ELR (cell line): ENCODE measurements at regions not wholly inside any gene's neighbourhood (a gene's known extent, or its start where the extent isn't known, plus 50 kb on each side); places are given as distances from the start of the nearest gene placed in this dataset.
"Not testable (repeated sequence)": the region's sequence is repeated elsewhere in the genome, so short reads cannot be mapped to it uniquely, and the experiment has no call there.

Experiments used
- DNase-seq: peaks from one replicate; pipeline ENCODE4 v3.0.0-alpha.2; 2015; ENCODE audit warnings: low read depth

DNA sequence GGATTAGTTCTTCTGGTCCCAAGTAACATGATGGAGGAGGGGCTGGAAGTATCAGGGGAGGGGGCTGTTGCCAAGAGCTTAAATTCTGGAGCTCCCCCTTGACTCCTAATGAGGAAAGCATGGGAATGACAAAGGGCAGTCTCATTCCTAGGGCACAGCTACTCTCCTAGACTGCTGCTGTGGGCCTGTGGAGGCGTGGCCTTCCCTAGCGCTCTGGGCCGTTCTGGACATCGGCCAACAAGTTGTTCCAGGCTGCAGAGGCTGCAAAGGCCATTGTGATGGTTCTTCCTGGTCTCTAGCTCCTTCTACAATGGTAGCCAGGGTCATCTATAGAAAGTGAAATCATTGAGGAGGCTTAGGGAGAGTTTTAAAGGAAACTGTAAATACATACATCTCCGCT, 916.6 kb downstream of the DIAPH3 start:
- DNase-seq, result no peak

DNA sequence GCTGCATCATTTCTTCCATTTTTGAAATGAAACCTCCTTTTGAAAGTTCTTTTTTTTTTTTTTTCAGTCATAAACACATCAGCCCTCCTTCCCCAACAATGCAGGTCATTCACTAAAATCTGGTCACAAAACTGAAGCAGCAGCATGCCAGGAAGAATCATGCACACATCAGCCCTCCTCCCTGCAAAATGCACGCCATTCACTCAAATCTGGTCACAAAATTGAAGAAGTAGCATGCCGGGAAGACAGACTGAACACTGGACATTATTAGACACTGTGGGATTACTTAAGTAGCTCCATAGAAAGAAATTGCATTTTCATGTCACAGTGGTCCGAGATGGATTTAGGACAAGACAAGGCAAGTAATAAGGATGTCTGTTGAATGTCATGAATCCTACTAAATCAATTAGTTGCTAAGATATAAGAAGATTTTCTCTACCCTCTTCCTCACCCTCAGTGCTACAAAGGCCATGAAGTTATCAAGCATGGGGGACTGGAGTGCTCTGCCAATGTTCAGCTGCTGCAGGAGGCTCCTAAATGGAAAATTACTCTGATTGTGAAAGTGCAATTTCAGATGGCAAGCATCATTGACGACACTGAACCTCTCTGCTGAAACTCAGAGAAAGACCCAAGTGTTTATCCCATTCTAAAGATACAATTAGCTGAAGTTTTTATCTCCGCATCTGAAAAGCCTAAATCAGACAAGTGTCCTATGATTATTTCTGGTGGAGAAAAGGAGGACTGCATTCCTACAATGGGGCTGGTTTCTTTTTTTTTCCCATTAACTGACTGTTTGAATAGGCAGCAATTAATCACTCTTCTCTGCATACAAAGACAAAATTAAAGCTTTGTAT, 913.2 kb downstream of the DIAPH3 start:
- DNase-seq, result no peak

GRCh38 chr13:59259165-59260000, 904.3 kb downstream of the DIAPH3 start:
- DNase-seq, result no peak

- DNase-seq, result no peak
These were observed 901.7 kb downstream of the DIAPH3 start for GRCh38 chr13:59261928-59262488.

- DNase-seq, result no peak
These were observed 900.2 kb downstream of the DIAPH3 start for GRCh38 chr13:59263531-59263930.

DNA sequence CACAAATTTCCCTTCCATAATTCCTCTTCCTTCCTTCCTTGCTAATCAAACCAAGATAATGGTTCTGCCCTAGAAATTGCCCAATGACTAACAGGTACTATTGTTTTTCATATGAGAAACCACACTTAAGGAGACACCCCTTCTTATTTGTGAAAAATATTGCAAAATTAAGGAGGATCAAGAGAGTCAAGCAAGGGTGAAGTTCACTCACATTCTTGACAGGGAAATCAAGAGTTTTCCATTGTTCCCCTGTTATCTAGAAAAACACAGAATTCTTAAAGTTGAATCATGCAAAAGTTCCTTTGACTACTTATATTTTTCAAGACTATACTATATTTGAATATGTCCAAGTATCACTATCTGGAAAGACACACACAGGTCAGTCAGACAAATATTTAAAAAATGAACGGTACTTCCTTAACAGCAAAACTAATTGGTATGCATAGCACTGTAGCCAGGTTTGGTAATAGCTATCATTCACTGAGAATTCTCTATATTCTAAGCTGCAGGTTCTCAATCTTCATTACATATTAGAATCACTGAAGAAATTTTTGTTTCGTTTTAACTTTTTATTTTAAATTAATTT, 897.2 kb downstream of the DIAPH3 start:
- DNase-seq, result no peak

- DNase-seq, result peak; percentile 5
These were observed 894.3 kb downstream of the DIAPH3 start for GRCh38 chr13:59269476-59269875.

GRCh38 chr13:59270327-59270726, 893.4 kb downstream of the DIAPH3 start:
- no peak for DNase-seq

DNA sequence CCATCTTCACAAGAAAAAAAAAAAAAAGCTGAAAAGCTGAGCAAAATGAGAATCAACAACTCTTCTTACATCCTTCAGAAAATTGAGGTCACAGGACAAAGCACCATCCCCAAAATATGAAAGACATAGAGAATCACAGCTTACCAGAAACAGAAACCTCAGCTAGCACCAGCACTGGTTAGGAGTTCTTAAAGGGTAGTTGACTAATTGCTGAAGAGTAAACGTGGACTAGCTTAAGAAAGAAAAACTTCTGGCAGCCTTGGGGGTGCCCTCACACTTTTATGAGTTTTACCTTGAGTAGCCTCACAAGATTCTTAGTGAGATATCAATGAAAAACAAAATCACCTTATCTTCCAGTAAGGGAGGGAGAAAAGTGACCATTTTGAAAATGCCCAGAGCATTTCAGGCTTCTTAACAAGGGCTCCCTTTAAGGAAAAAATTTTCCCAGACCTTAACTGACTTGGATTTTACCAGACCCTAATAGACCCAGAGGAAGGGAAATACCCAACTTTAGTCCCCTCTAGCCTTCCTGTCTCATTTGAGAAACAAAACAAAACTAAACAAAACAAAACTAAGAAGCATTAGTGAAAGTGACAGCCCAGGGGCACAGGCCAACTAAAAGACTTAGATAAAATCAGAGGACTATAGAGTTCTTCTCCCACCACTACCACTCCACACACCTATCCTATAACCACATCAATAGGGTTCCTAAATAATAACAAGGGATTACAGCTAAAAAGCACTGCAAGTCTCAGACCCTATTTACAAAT, 888.6 kb downstream of the DIAPH3 start:
- no peak for DNase-seq

- peak; percentile 0 for DNase-seq
These were observed 887.3 kb downstream of the DIAPH3 start for GRCh38 chr13:59276436-59276835.

DNA sequence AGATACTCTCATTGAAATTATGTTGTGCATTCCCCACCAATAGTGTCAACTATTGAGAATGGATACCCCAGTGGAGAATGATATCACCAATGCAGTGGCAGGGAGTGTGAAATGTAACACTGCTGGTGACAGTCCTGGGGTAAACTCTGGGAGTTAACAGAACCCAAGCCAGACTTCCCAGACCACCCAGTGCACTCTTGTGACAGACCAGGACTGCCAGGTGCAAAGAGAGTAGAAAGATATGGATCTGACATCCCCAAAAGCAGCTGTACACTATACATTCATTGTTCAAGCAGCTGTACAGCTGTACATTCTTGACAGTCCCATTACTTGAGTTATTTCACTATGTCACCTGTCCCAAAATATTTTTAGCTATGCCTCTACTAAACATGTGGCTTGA, 886.6 kb downstream of the DIAPH3 start:
- DNase-seq, result no peak

- no peak for DNase-seq
These were observed 884.7 kb downstream of the DIAPH3 start for GRCh38 chr13:59279028-59279427.

DNA sequence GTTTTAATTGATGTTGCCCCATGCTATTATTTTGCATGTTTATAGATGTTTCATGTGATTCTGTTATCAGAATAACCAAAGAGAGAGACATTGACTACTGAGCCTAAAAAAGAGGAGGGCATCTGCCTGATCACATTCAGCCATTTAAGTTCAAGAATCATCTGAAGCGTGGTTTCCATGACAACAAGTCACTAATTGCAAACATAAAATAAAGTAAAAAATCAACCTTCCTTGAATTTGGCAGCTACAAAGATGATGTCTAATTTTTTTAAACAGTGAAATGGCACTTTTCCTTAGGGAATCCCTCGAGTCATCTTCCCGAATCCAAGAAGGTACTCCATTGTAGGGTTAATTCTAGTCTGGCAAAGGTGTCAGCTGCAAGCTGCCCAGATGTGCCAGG, 884.2 kb downstream of the DIAPH3 start:
- no peak for DNase-seq

GRCh38 chr13:59280297-59280696, 883.4 kb downstream of the DIAPH3 start:
- DNase-seq, result no peak

- no peak for DNase-seq
These were observed 882.3 kb downstream of the DIAPH3 start for GRCh38 chr13:59281453-59281852.

DNA sequence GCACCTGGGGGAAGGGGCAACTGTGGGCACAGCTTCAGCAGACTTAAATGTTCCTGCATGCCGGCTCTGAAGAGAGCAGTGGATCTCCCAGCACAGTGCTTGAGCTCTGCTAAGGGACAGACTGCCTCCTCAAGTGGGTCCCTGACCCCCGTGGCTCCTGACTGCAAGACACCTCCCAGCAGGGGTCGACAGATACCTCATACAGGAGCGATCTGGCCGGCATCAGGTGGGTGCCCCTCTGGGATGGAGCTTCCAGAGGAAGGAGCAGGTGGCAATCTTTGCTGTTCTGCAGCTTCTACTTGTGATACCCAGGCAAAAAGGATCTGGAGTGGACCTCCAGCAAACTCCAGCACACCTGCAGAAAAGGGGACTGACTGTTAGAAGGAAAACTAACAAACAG, 871.5 kb downstream of the DIAPH3 start:
- DNase-seq, result not testable (repeated sequence)

GRCh38 chr13:59299584-59299983, 864.1 kb downstream of the DIAPH3 start:
- DNase-seq, result no peak

DNA sequence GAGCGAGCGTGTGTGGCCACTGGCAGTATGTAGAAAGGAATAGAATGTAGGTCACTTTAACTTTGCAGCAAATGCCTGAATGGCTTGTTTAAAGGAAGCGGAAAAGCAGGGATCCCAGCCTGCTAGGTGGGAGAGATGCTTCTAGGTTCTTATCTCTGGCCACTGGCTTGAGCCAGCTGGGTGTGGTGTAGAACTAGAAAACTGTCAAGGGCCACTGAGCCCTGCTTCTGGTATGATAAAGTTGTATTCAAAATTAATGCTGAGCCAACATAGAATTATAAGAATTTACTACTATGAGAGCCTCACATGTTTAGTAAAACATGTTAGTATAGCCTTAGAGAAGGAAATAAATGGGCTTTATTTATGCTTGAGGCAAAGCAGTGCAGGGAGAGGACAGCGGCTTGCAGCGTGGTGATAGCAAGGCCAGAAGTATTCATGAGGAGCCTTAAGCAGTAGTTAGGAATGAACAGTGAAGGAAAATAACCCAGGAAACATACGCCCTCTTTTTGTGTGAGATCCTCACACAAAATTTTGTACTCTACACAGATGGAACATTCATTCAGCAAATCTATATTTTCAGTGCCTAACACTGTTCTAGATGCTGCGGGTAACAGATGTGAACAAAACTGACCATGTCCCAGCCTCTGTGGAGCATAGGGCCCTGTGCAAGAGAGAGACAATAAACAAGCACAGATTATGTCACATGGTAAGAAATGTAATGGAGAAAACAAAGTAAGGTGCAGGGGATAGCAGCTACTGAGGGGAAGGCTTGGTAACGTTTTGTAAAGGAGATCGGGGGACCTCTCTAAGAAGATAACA, 863.2 kb downstream of the DIAPH3 start:
- DNase-seq, result no peak

GRCh38 chr13:59301174-59301567, 862.6 kb downstream of the DIAPH3 start:
- no peak for DNase-seq

GRCh38 chr13:59303433-59303832, 860.3 kb downstream of the DIAPH3 start:
- no peak for DNase-seq

- DNase-seq, result no peak
These were observed 859.1 kb downstream of the DIAPH3 start for GRCh38 chr13:59304596-59304995.
